ENCODE measurements at regions not wholly inside any gene's neighbourhood (a gene's known extent, or its start where the extent isn't known, plus 50 kb on each side); places are given as distances from the start of the nearest gene placed in this dataset.

GRCh38 chr18:77366067-77366719, 116.5 kb downstream of the GALR1 start:
- H3K4me3 ChIP-seq (ENCODE audit: low read depth, low read length): no peak overlapping the region
- TF ChIP-seq CTCF (IDR thresholded peaks at IDR 0.05; ENCODE audit: low read depth, low read length) (no peak), MYC (IDR thresholded peaks at IDR 0.05; ENCODE audit: low read depth, low read length) (no peak), POLR2A (IDR thresholded peaks at IDR 0.05; ENCODE audit: extremely low read depth, insufficient read length) (no peak)
- TF ChIP-seq, protein P1, sequence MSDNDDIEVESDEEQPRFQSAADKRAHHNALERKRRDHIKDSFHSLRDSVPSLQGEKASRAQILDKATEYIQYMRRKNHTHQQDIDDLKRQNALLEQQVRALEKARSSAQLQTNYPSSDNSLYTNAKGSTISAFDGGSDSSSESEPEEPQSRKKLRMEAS (IDR thresholded peaks at IDR 0.05; ENCODE audit: low read depth, low read length): no peak
- no peak for DNase-seq (ENCODE audit: low read depth)

GRCh38 chr18:77366720-77367641, 117.3 kb downstream of the GALR1 start:
- TF ChIP-seq CTCF (IDR thresholded peaks at IDR 0.05; ENCODE audit: low read depth, low read length): no peak
- no peak for TF ChIP-seq MYC (IDR thresholded peaks at IDR 0.05; ENCODE audit: low read depth, low read length)
- TF ChIP-seq POLR2A (IDR thresholded peaks at IDR 0.05; ENCODE audit: extremely low read depth, insufficient read length): no peak
- peak; percentile 36 for DNase-seq (ENCODE audit: low read depth)
- no peak overlapping the region for H3K4me3 ChIP-seq (ENCODE audit: low read depth, low read length)

DNA sequence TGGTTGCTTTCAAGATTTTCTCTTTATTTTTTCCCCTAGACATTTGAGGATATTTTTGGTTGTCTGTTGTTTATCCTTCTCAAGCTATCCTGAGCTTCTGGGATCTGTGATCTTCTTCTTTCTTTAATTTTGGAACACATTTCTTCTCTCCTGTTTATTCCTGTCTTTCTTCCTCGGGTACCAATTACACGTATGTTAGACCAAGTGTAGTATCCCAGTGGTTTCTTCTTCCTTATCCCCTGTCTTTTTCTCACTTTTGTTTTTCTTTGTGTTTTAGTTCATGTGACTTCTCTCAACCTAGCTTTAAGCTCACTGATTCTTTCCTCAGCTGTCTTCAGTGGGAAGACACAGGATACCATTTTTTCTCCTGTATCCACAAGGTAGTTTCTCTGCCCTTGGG, 120.0 kb downstream of the GALR1 start:
- TF ChIP-seq, protein P1 (IDR thresholded peaks at IDR 0.05; ENCODE audit: low read depth, low read length): no peak
- no peak for TF ChIP-seq MYC (IDR thresholded peaks at IDR 0.05; ENCODE audit: low read depth, low read length)
- TF ChIP-seq CTCF (IDR thresholded peaks at IDR 0.05; ENCODE audit: low read depth, low read length): no peak
- TF ChIP-seq POLR2A (IDR thresholded peaks at IDR 0.05; ENCODE audit: extremely low read depth, insufficient read length): no peak
- no peak overlapping the region for H3K4me3 ChIP-seq (ENCODE audit: low read depth, low read length)
- no peak for DNase-seq (ENCODE audit: low read depth)

DNA sequence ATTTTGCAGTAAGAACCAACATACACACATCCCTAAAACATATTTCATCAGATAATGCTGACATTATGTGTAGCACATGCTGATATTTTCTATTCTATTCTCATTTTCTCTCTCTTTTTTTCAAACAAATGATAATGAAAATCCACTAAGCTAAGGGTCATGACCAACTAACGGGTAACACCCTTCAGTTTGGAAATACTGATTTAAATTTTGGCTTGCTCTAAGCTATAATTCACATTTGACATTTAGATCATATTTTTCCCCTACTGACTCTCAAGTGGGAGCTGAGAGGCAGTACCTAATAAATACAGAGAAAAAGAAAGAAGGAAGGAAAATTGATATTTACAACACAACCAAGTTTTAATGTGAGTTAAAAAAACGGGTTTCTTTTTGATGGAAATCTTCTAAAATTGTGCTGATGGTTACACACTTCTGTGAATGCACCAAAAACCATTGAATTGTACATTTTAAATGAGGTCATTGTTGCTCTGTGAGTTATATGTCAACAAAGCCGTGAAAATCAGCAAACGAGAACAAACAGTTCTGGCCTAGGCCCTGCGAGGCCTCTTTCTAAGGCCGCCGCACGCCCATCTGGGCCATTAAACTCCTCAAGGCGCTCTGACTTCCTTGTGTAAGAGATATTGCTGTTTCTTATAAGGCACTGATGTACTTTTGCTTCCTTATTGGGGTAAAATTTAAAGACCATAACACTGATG, 124.2 kb downstream of the GALR1 start:
- TF ChIP-seq MYC (IDR thresholded peaks at IDR 0.05; ENCODE audit: low read depth, low read length): no peak
- TF ChIP-seq POLR2A (IDR thresholded peaks at IDR 0.05; ENCODE audit: extremely low read depth, insufficient read length): no peak
- TF ChIP-seq, protein P1 (IDR thresholded peaks at IDR 0.05; ENCODE audit: low read depth, low read length): no peak
- no peak for TF ChIP-seq CTCF (IDR thresholded peaks at IDR 0.05; ENCODE audit: low read depth, low read length)
- no peak for DNase-seq (ENCODE audit: low read depth)
- H3K4me3 ChIP-seq (ENCODE audit: low read depth, low read length): no peak overlapping the region

DNA sequence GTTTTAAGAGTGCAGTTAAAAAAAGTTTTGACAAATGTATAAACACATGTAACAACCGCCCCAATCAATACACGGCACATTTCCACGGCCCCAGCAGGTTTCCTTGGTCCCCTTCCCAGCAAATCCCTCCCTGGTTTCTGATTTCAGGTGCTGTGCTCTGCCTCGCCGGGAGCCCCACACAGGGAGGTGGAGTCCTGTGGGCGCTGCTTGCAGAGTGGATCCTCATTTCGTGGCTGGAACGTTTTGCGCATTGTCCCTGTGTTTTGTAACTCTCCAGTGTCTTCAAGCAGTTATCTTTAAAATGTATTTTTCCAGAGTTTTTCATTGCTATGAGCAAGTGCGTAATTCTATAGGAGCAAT, 124.8 kb downstream of the GALR1 start:
- TF ChIP-seq, protein P1 (IDR thresholded peaks at IDR 0.05; ENCODE audit: low read depth, low read length): no peak
- TF ChIP-seq MYC (IDR thresholded peaks at IDR 0.05; ENCODE audit: low read depth, low read length) (no peak), POLR2A (IDR thresholded peaks at IDR 0.05; ENCODE audit: extremely low read depth, insufficient read length) (no peak), CTCF (IDR thresholded peaks at IDR 0.05; ENCODE audit: low read depth, low read length) (no peak)
- H3K4me3 ChIP-seq (ENCODE audit: low read depth, low read length): no peak overlapping the region
- DNase-seq (ENCODE audit: low read depth): no peak
